Spleen (tissue), 11 donors: ENCODE measurements at regions not wholly inside any gene's neighbourhood (a gene's known extent, or its start where the extent isn't known, plus 50 kb on each side); places are given as distances from the start of the nearest gene placed in this dataset.

Experiments used
- DNase-seq: peaks from one replicate; pipeline ENCODE4 v3.0.0-alpha.2; 2020
- H3K27ac ChIP-seq, 8 donors: fragments of 200-600 bp; sonication (generic) in 7 of 8; 1 replicate in 4 of 8; 2 replicates in 4 of 8; pipeline versions ENCODE4 v1.5.0 to v1.8.0; 2016 to 2021; ENCODE audit warnings: inconsistent platforms in 4 of 8, mild to moderate bottlenecking in 4 of 8, moderate library complexity in 1 of 8
- H3K27me3 ChIP-seq, 7 donors: fragments of 200-600 bp; sonication (generic) in 6 of 7; replicated peaks in 1 of 7; 1 replicate in 4 of 7; 2 replicates in 3 of 7; pipeline versions ENCODE4 v1.5.0 to v1.8.0; 2016 to 2021; ENCODE audit warnings: inconsistent platforms in 3 of 7, mild to moderate bottlenecking in 1 of 7
- H3K36me3 ChIP-seq, 6 donors: fragments of 200-600 bp; sonication (generic) in 5 of 6; 1 replicate in 4 of 6; 2 replicates in 2 of 6; pipeline versions ENCODE4 v1.5.0 to v1.8.0; 2016 to 2021; ENCODE audit warnings: inconsistent platforms in 2 of 6
- H3K4me1 ChIP-seq, 6 donors: fragments of 200-600 bp; sonication (generic) in 5 of 6; 1 replicate in 3 of 6; 2 replicates in 3 of 6; pipeline versions ENCODE4 v1.5.0 to v1.8.0; 2016 to 2021; ENCODE audit warnings: inconsistent platforms in 3 of 6
- H3K4me3 ChIP-seq, 8 donors: fragments of 200-600 bp; sonication (generic) in 7 of 8; 1 replicate in 4 of 8; 2 replicates in 4 of 8; pipeline versions ENCODE4 v1.5.0 to v1.8.0; 2016 to 2021; ENCODE audit warnings: inconsistent platforms in 4 of 8, mild to moderate bottlenecking in 4 of 8, moderate library complexity in 2 of 8
- H3K9me3 ChIP-seq, 8 donors: fragments of 200-600 bp; sonication (generic) in 7 of 8; 1 replicate in 4 of 8; 2 replicates in 4 of 8; pipeline versions ENCODE4 v1.5.0 to v1.8.0; 2016 to 2021; ENCODE audit warnings: inconsistent platforms in 4 of 8
- CTCF ChIP-seq, 11 experiments: fragments of 200-600 bp in 7 of 11; fragments of 450-650 bp in 4 of 11; sonication (generic) in 4 of 11; IDR thresholded peaks in 8 of 11; conservative IDR thresholded peaks in 3 of 11; 1 replicate in 7 of 11; 2 replicates in 4 of 11; pipeline versions ENCODE4 v1.4.0 to v1.8.0; 2016 to 2021; ENCODE audit warnings: antibody characterized with exemption in 11 of 11, inconsistent platforms in 4 of 11, mild to moderate bottlenecking in 1 of 11
- POLR2A ChIP-seq, 3 donors: fragments of 450-650 bp; IDR thresholded peaks; one replicate each; pipeline ENCODE4 v1.5.1; 2017; ENCODE audit warnings: antibody characterized with exemption in 3 of 3, mild to moderate bottlenecking in 1 of 3
- POLR2AphosphoS5 ChIP-seq, 3 donors: sonication (generic); formaldehyde crosslinking; IDR thresholded peaks; one replicate each; pipeline ENCODE4 v1.5.1; 2017; ENCODE audit warnings: antibody characterized with exemption in 3 of 3
- WGBS, 5 donors: extraction: QIAGEN DNeasy Blood & Tissue Kit in 3 of 5; methylation state at CpG; one replicate each; pipeline versions ENCODE4 v1.1.5 to v1.1.7; 2013 to 2018; 5-methylcytosine and 5-hydroxymethylcytosine counted together
- intact Hi-C: fragments of 100-400 bp; cut with DNase I; formaldehyde crosslinking; loops from one replicate; pipeline ENCODE4 v1.15.0; 2023; ENCODE audit warnings: low total_unique reads
- donor health status: healthy with polysubstance abuse.
- donor health status: DM: no; HTN: no; CAD: no; lungs with moderate emphysema.
- donor health status: DM: no; HTN: no; CAD: no.
- donor health status: Bipolar disorder and iron deficiency.
- donor health status: healthy.
- donor health status: DM: no; HTN: no; CAD: no.
- donor health status: DM: yes; HTN: yes; CAD: no.

GRCh38 chr3:94967196-94967595 is 904.3 kb downstream of the NSUN3 start:
- DNase-seq = no peak
- Histone ChIP-seq H3K4me3 (no peak overlapping the region), H3K27ac (no peak overlapping the region), H3K27me3 (no peaks in the 10 kb centered on the region), H3K4me1 (no peaks in the 10 kb centered on the region), H3K36me3 (no peaks in the 10 kb centered on the region), H3K9me3 (peaks cover 0 to 8% (median 2%) of the 10 kb centered on the region in 8 donors)
- TF ChIP-seq POLR2AphosphoS5 (IDR thresholded peaks at IDR 0.05) (no peak), POLR2A (IDR thresholded peaks at IDR 0.05) (no peak), CTCF (IDR thresholded peaks at IDR 0.05 in 8 of 11, conservative IDR thresholded peaks at IDR 0.05 in 3 of 11) (no peak)
- intact Hi-C loops = no loop called here
- WGBS, 5 donors = 85 to 100% (median 94%) methylated on average over 2 of the region's 2 CpGs

GRCh38 chr3:94968519-94968918 is 905.7 kb downstream of the NSUN3 start:
- Histone ChIP-seq H3K27me3 (no peaks in the 10 kb centered on the region), H3K36me3 (no peaks in the 10 kb centered on the region), H3K9me3 (peaks cover 0 to 13% (median 5%) of the 10 kb centered on the region in 8 donors), H3K4me3 (no peak overlapping the region), H3K4me1 (no peaks in the 10 kb centered on the region), H3K27ac (no peak overlapping the region)
- DNase-seq = no peak
- intact Hi-C loops = no loop called here
- TF ChIP-seq CTCF (IDR thresholded peaks at IDR 0.05 in 8 of 11, conservative IDR thresholded peaks at IDR 0.05 in 3 of 11) (no peak), POLR2A (IDR thresholded peaks at IDR 0.05) (no peak), POLR2AphosphoS5 (IDR thresholded peaks at IDR 0.05) (no peak)
- 72 to 94% (median 89%) methylated on average over 1 of the region's 1 CpG for WGBS, 5 donors

- WGBS, 5 donors = 83 to 98% (median 92%) methylated on average over 1 of the region's 1 CpG
- TF ChIP-seq POLR2AphosphoS5 (IDR thresholded peaks at IDR 0.05) = no peak
- no peak for TF ChIP-seq CTCF (IDR thresholded peaks at IDR 0.05 in 8 of 11, conservative IDR thresholded peaks at IDR 0.05 in 3 of 11)
- no peak for TF ChIP-seq POLR2A (IDR thresholded peaks at IDR 0.05)
- intact Hi-C loops = no loop called here
- Histone ChIP-seq H3K27me3 (no peaks in the 10 kb centered on the region), H3K4me3 (no peak overlapping the region), H3K4me1 (no peaks in the 10 kb centered on the region), H3K9me3 (peaks cover 0 to 26% (median 7%) of the 10 kb centered on the region in 8 donors), H3K36me3 (no peaks in the 10 kb centered on the region), H3K27ac (no peak overlapping the region)
- no peak for DNase-seq
These were observed 909.2 kb downstream of the NSUN3 start for GRCh38 chr3:94972066-94972465.

GRCh38 chr3:94978084-94978483 is 915.2 kb downstream of the NSUN3 start:
- no peak for TF ChIP-seq POLR2AphosphoS5 (IDR thresholded peaks at IDR 0.05)
- TF ChIP-seq POLR2A (IDR thresholded peaks at IDR 0.05) = no peak
- no peak for TF ChIP-seq CTCF (IDR thresholded peaks at IDR 0.05 in 8 of 11, conservative IDR thresholded peaks at IDR 0.05 in 3 of 11)
- Histone ChIP-seq H3K27me3 (no peaks in the 10 kb centered on the region), H3K27ac (no peak overlapping the region), H3K9me3 (peaks cover 0 to 20% (median 8%) of the 10 kb centered on the region in 8 donors), H3K4me3 (no peak overlapping the region), H3K4me1 (no peaks in the 10 kb centered on the region), H3K36me3 (no peaks in the 10 kb centered on the region)
- intact Hi-C loops = no loop called here
- WGBS, 5 donors = 62 to 86% (median 75%) methylated on average over 1 of the region's 1 CpG
- no peak for DNase-seq
